GM21737 (cell line): ENCODE measurements at regions not wholly inside any gene's neighbourhood (a gene's known extent, or its start where the extent isn't known, plus 50 kb on each side); places are given as distances from the start of the nearest gene placed in this dataset.

Source experiments
- ATAC-seq: cut with Tn5 transposase; IDR thresholded peaks from one replicate; pipeline ENCODE4 v1.9.1; 2021; ENCODE audit warnings: mild to moderate bottlenecking, moderate library complexity; ENCODE audit not compliant: unreplicated experiment

- no peak for ATAC-seq
Observed at GRCh38 chr15:85941186-85941855, 138.3 kb upstream of the AGBL1 start.

GRCh38 chr15:85942632-85943031 lies 137.0 kb upstream of the AGBL1 start:
- ATAC-seq, result no peak

- no peak for ATAC-seq
Observed at GRCh38 chr15:85943151-85943550, 136.5 kb upstream of the AGBL1 start.

GRCh38 chr15:85943791-85944190 lies 135.9 kb upstream of the AGBL1 start:
- no peak for ATAC-seq

GRCh38 chr15:85947021-85947420 lies 132.7 kb upstream of the AGBL1 start:
- no peak for ATAC-seq

- ATAC-seq, result no peak
Observed at GRCh38 chr15:85947936-85948335, 131.7 kb upstream of the AGBL1 start.

GRCh38 chr15:85950101-85950500 lies 129.6 kb upstream of the AGBL1 start:
- peak; percentile 83 for ATAC-seq

GRCh38 chr15:85954586-85954985 lies 125.1 kb upstream of the AGBL1 start:
- ATAC-seq, result no peak

GRCh38 chr15:85955501-85956391 lies 123.9 kb upstream of the AGBL1 start:
- peak; percentile 87 for ATAC-seq

GRCh38 chr15:85956532-85957275 lies 123.0 kb upstream of the AGBL1 start:
- no peak for ATAC-seq

- no peak for ATAC-seq
Observed at GRCh38 chr15:85959611-85960010, 120.1 kb upstream of the AGBL1 start.

GRCh38 chr15:85960381-85960780 lies 119.3 kb upstream of the AGBL1 start:
- ATAC-seq, result no peak

GRCh38 chr15:85961821-85962220 lies 117.8 kb upstream of the AGBL1 start:
- ATAC-seq, result no peak

- ATAC-seq, result no peak
Observed at GRCh38 chr15:85963262-85963760, 116.4 kb upstream of the AGBL1 start.

GRCh38 chr15:85964471-85964870 lies 115.2 kb upstream of the AGBL1 start:
- no peak for ATAC-seq

GRCh38 chr15:85967553-85967952 lies 112.1 kb upstream of the AGBL1 start:
- ATAC-seq, result no peak

- no peak for ATAC-seq
Observed at GRCh38 chr15:85972805-85973540, 106.7 kb upstream of the AGBL1 start.

- ATAC-seq, result no peak
Observed at GRCh38 chr15:85973584-85974347, 105.9 kb upstream of the AGBL1 start.

- no peak for ATAC-seq
Observed at GRCh38 chr15:85974348-85974705, 105.3 kb upstream of the AGBL1 start.

GRCh38 chr15:85974742-85975141 lies 104.9 kb upstream of the AGBL1 start:
- ATAC-seq, result no peak
